ENCODE measurements at regions not wholly inside any gene's neighbourhood (a gene's known extent, or its start where the extent isn't known, plus 50 kb on each side); places are given as distances from the start of the nearest gene placed in this dataset.

GRCh38 chr7:84297616-84298015, 103.0 kb upstream of the SEMA3A start:
- Histone ChIP-seq H3K9me3 (replicated peaks in 1 of 3) (no peaks in the 10 kb centered on the region), H3K4me1 (replicated peaks in 1 of 2) (no peaks in the 10 kb centered on the region), H3K36me3 (replicated peaks in 1 of 2) (no peaks in the 10 kb centered on the region), H3K4me3 (no peak overlapping the region), H3K27ac (no peak overlapping the region), H3K27me3 (no peaks in the 10 kb centered on the region)
- intact Hi-C loops (cut with DNase I), result no loop called here
- no peak for TF ChIP-seq CTCF (IDR thresholded peaks at IDR 0.05)
- TF ChIP-seq POLR2A (IDR thresholded peaks at IDR 0.05), result no peak
- no peak for DNase-seq

DNA sequence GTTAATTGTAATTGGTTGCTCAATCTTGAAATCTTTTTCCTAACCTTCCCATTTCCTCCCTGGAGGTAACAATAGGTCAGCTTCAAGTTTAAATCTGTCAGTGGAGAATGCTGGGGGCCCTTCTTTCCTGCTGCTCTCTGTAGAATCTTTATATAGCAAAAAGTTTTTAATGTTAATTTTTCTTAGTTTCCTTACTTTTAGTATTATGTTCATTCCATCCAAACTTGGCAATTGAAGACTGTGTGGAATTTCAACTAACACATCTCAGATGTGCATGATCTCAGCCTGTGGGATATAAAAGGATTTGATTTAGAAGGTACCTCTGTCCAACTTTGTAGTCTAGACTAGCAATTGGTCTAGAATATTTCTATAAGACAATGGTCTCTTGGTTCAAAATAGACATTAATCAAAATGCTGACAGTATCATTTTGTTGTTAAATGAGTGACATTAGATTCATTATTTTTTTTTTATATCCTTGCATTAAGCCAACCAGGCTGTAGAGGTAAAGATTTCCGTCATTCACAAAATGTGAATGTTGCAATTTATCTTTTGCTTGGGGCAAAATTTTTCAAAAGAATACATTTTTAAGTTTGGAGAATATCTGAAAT, 100.4 kb upstream of the SEMA3A start:
- H3K9me3 ChIP-seq (replicated peaks in 1 of 3), result no peaks in the 10 kb centered on the region
- TF ChIP-seq CTCF (IDR thresholded peaks at IDR 0.05), result no peak
- TF ChIP-seq POLR2A (IDR thresholded peaks at IDR 0.05), result no peak
- intact Hi-C loops (cut with DNase I), result no loop called here
- H3K4me1 ChIP-seq (replicated peaks in 1 of 2), result no peaks in the 10 kb centered on the region
- WGBS, 4 donors, result 86 to 97% (median 93%) methylated on average over 1 of the region's 1 CpG
- H3K4me3 ChIP-seq, result no peak overlapping the region
- no peaks in the 10 kb centered on the region for H3K36me3 ChIP-seq (replicated peaks in 1 of 2)
- no peaks in the 10 kb centered on the region for H3K27me3 ChIP-seq
- no peak for DNase-seq
- H3K27ac ChIP-seq, result no peak overlapping the region

DNA sequence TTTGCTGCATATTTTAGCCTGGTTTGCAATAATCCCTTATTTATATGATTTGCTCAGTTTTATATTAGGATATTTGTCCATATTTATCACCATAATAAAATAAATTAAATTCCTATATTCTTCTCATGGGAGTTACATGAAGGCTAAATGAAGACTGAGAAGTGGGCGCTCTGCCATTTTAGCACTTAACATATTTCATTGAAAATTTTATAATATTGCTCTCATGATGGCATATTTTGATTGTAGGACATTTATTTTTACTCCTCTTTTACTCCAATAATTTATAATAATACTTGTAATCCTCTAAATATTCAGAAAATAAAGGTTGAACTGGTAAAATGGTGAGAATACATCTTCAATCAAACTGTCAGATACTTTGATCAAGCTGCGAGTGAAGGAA, 99.8 kb upstream of the SEMA3A start:
- 92 to 96% (median 94%) methylated on average over 2 of the region's 2 CpGs for WGBS, 4 donors
- no peaks in the 10 kb centered on the region for H3K36me3 ChIP-seq (replicated peaks in 1 of 2)

GRCh38 chr7:84291756-84292155, 97.2 kb upstream of the SEMA3A start:
- intact Hi-C loops (cut with DNase I), result no loop called here
- Histone ChIP-seq H3K36me3 (replicated peaks in 1 of 2) (no peaks in the 10 kb centered on the region), H3K4me1 (replicated peaks in 1 of 2) (no peaks in the 10 kb centered on the region), H3K4me3 (no peak overlapping the region), H3K27ac (no peak overlapping the region), H3K9me3 (replicated peaks in 1 of 3) (no peaks in the 10 kb centered on the region), H3K27me3 (no peaks in the 10 kb centered on the region)
- 54 to 70% (median 64%) methylated on average over 2 of the region's 2 CpGs for WGBS, 4 donors
- DNase-seq, result no peak
- TF ChIP-seq POLR2A (IDR thresholded peaks at IDR 0.05), result no peak
- TF ChIP-seq CTCF (IDR thresholded peaks at IDR 0.05), result no peak

More for the DNA sequence above, 99.8 kb upstream of the SEMA3A start:
- Histone ChIP-seq H3K9me3 (replicated peaks in 1 of 3) (no peaks in the 10 kb centered on the region), H3K4me3 (no peak overlapping the region), H3K27ac (no peak overlapping the region), H3K4me1 (replicated peaks in 1 of 2) (no peaks in the 10 kb centered on the region), H3K27me3 (no peaks in the 10 kb centered on the region)
- intact Hi-C loops (cut with DNase I), result no loop called here
- TF ChIP-seq CTCF (IDR thresholded peaks at IDR 0.05), result no peak
- no peak for TF ChIP-seq POLR2A (IDR thresholded peaks at IDR 0.05)
- no peak for DNase-seq
